ENCODE measurements at regions not wholly inside any gene's neighbourhood (a gene's known extent, or its start where the extent isn't known, plus 50 kb on each side); places are given as distances from the start of the nearest gene placed in this dataset.

DNA sequence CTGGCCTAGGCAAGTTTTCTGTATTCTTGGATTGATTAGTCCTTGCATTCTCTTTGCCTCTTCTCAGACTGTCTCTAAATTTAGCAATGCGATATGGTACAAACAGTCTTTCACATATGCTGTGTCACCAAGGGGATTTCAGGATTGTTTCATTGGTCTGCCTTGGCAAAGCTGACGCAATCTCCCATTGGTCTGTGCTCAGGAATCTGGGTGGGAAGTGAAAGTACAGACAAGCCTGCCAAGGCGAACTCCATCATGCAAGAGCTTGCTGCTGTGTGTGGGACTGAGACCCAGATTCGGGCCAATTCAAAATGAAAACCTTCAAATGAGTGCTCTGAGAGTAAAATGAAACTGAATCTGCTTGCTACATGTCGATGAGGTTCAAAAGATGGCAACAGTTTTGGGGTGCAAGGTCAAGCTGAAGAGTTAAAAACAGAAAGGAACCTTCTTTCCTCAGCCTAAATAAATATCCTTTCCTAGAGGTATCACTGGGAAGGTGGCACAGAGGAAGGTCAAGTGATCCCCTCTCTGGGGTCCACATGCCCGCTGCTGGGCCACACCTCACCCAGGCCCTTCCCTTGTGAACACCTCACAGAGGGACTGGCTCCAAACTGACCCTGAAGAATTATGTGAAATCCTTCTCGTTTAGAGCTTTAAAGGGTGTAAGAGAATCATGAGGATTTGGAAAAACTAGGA lies 198.8 kb upstream of the PREP start:
- H3K36me3 ChIP-seq (replicated peaks in 1 of 2; ENCODE audit: control insufficient read depth in 1 of 2, insufficient read depth in 2 of 2, low read length in 2 of 2), result no peaks in the 10 kb centered on the region
- POLR2A ChIA-PET, result no interaction called here
- H3K9me3 ChIP-seq (ENCODE audit: low read length), result no peaks in the 10 kb centered on the region
- no TSS peak for BruUV-seq (replicated peaks)
- peak; percentile 78 for ATAC-seq
- peak; percentile 36 for DNase-seq (ENCODE audit: low spot score)
- H3K4me3 ChIP-seq (replicated peaks in 1 of 3; ENCODE audit: insufficient read depth in 1 of 3, low read depth in 2 of 3, low read length in 3 of 3), result peak overlapping the region; percentile 16 to 27 (median 21); a peak in 4 of 6 replicates
- H3K4me1 ChIP-seq (ENCODE audit: insufficient read depth, low read length), result peaks cover 7% of the 10 kb centered on the region
- no peak overlapping the region for H3K9ac ChIP-seq (ENCODE audit: insufficient read depth, low read depth, low read length)
- CTCF ChIA-PET (ENCODE audit: low intra/inter-chr PET ratio, low total read pairs), result no interaction called here
- peak overlapping the region; percentile 71 for H3K4me2 ChIP-seq (ENCODE audit: low read depth, low read length)
- peak overlapping the region; percentile 97 for H2AFZ ChIP-seq (ENCODE audit: low read length)
- in situ Hi-C loops (cut with HindIII; ENCODE audit: extremely low pct_ligation_motif_present, low pct_unique_long_range_greater_than_20kb) (no loop called here), intact Hi-C loops (cut with micrococcal nuclease; ENCODE audit: unreplicated experiment) (no loop called here)
- H3K27ac ChIP-seq (ENCODE audit: extremely low read length, insufficient read depth, low read length), result no peak overlapping the region
- H4K20me1 ChIP-seq (ENCODE audit: insufficient read depth, low read length), result no peaks in the 10 kb centered on the region
- H3K79me2 ChIP-seq (ENCODE audit: insufficient read depth, low read length), result no peaks in the 10 kb centered on the region
- peaks cover 0 to 18% of the 10 kb centered on the region in 2 experiments; a peak in 2 of 5 replicates for H3K27me3 ChIP-seq (ENCODE audit: control insufficient read depth in 1 of 2, insufficient read depth in 2 of 2, low read length in 2 of 2)
- 9% methylated on average over 7 of the region's 7 CpGs for WGBS (ENCODE audit: low lambda C conversion rate)
- no peak for FAIRE-seq
- TF ChIP-seq ZNF75D (CRISPR knock-in tag; IDR thresholded peaks at IDR 0.05; ENCODE audit: borderline replicate concordance) (no peak), ZFY (CRISPR knock-in tag; IDR thresholded peaks at IDR 0.05) (0 out of 2 replicates have a peak, but pooled peaks have one; percentile 26), ZNF44 (CRISPR knock-in tag; IDR thresholded peaks at IDR 0.05) (no peak), CEBPG (CRISPR knock-in tag; IDR thresholded peaks at IDR 0.05) (peak; percentile 93), CEBPB (IDR thresholded peaks at IDR 0.05; ENCODE audit: borderline replicate concordance, low read depth, low read length) (peak; percentile 82), ZNF256 (CRISPR knock-in tag; conservative IDR thresholded peaks at IDR 0.05) (no peak), ZNF644 (CRISPR knock-in tag; IDR thresholded peaks at IDR 0.05; ENCODE audit: low read depth) (peak; percentile 66; the same call in 1 of the 2 replicates), SOX6 (IDR thresholded peaks at IDR 0.05) (no peak), SOX6 (CRISPR knock-in tag; IDR thresholded peaks at IDR 0.05) (no peak), EP300 (IDR thresholded peaks at IDR 0.05; ENCODE audit: low read depth in 2 of 2, low read length in 2 of 2) (no peak), EP300 (CRISPR knock-in tag; IDR thresholded peaks at IDR 0.05; ENCODE audit: borderline replicate concordance) (no peak), ZNF775 (CRISPR knock-in tag; IDR thresholded peaks at IDR 0.05; ENCODE audit: borderline replicate concordance) (no peak), CBX5 (CRISPR knock-in tag; IDR thresholded peaks at IDR 0.05; ENCODE audit: borderline replicate concordance) (0 out of 2 replicates have a peak, but pooled peaks have one; percentile 21), HCFC1 (IDR thresholded peaks at IDR 0.05; ENCODE audit: low read depth, low read length) (no peak), HNRNPLL (IDR thresholded peaks at IDR 0.05; ENCODE audit: low read depth, low read length, poor library complexity, severe bottlenecking) (no peak), THAP11 (CRISPR knock-in tag; IDR thresholded peaks at IDR 0.05) (0 out of 2 replicates have a peak, but pooled peaks have one; percentile 16), ZNF724P (CRISPR knock-in tag; IDR thresholded peaks at IDR 0.05; ENCODE audit: borderline replicate concordance) (no peak)
- TF ChIP-seq, protein P1, sequence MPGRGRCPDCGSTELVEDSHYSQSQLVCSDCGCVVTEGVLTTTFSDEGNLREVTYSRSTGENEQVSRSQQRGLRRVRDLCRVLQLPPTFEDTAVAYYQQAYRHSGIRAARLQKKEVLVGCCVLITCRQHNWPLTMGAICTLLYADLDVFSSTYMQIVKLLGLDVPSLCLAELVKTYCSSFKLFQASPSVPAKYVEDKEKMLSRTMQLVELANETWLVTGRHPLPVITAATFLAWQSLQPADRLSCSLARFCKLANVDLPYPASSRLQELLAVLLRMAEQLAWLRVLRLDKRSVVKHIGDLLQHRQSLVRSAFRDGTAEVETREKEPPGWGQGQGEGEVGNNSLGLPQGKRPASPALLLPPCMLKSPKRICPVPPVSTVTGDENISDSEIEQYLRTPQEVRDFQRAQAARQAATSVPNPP (CRISPR knock-in tag; IDR thresholded peaks at IDR 0.05), result no peak
- TF ChIP-seq, protein P2, sequence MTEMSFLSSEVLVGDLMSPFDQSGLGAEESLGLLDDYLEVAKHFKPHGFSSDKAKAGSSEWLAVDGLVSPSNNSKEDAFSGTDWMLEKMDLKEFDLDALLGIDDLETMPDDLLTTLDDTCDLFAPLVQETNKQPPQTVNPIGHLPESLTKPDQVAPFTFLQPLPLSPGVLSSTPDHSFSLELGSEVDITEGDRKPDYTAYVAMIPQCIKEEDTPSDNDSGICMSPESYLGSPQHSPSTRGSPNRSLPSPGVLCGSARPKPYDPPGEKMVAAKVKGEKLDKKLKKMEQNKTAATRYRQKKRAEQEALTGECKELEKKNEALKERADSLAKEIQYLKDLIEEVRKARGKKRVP (CRISPR knock-in tag; IDR thresholded peaks at IDR 0.05), result peak in 1 of 2 experiments; percentile 99; a peak in 2 of 4 replicates
- TF ChIP-seq, protein P3, sequence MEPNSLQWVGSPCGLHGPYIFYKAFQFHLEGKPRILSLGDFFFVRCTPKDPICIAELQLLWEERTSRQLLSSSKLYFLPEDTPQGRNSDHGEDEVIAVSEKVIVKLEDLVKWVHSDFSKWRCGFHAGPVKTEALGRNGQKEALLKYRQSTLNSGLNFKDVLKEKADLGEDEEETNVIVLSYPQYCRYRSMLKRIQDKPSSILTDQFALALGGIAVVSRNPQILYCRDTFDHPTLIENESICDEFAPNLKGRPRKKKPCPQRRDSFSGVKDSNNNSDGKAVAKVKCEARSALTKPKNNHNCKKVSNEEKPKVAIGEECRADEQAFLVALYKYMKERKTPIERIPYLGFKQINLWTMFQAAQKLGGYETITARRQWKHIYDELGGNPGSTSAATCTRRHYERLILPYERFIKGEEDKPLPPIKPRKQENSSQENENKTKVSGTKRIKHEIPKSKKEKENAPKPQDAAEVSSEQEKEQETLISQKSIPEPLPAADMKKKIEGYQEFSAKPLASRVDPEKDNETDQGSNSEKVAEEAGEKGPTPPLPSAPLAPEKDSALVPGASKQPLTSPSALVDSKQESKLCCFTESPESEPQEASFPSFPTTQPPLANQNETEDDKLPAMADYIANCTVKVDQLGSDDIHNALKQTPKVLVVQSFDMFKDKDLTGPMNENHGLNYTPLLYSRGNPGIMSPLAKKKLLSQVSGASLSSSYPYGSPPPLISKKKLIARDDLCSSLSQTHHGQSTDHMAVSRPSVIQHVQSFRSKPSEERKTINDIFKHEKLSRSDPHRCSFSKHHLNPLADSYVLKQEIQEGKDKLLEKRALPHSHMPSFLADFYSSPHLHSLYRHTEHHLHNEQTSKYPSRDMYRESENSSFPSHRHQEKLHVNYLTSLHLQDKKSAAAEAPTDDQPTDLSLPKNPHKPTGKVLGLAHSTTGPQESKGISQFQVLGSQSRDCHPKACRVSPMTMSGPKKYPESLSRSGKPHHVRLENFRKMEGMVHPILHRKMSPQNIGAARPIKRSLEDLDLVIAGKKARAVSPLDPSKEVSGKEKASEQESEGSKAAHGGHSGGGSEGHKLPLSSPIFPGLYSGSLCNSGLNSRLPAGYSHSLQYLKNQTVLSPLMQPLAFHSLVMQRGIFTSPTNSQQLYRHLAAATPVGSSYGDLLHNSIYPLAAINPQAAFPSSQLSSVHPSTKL (CRISPR knock-in tag; IDR thresholded peaks at IDR 0.05), result no peak
